ENCODE measurements at regions not wholly inside any gene's neighbourhood (a gene's known extent, or its start where the extent isn't known, plus 50 kb on each side); places are given as distances from the start of the nearest gene placed in this dataset.

GRCh38 chr17:77708049-77708448, 250.5 kb upstream of the TNRC6C start:
- WGBS (ENCODE audit: insufficient coverage), result 100% methylated on average over 1 of the region's 4 CpGs

GRCh38 chr17:77708936-77709335, 249.6 kb upstream of the TNRC6C start:
- POLR2A ChIA-PET, result no interaction called here
- DNase-seq (peak in 1 of 35 experiments; percentile 19), ATAC-seq (replicated peaks in 1 of 4) (no peak)
- WGBS (ENCODE audit: insufficient coverage), result 93% methylated on average over 6 of the region's 8 CpGs
- no peaks in the 10 kb centered on the region for H3K4me1 ChIP-seq (ENCODE audit: control insufficient read depth in 1 of 2, extremely low read depth in 1 of 2, insufficient read depth in 2 of 2, low read length in 2 of 2)
- no peak overlapping the region for H3K4me3 ChIP-seq (ENCODE audit: control insufficient read depth in 1 of 2, extremely low read depth in 1 of 2, low read length in 1 of 2)
- H3K27ac ChIP-seq (ENCODE audit: low read length), result no peak overlapping the region
- Mint-ChIP-seq H3K36me3 (peaks cover 6% of the 10 kb centered on the region), H3K27ac (no peak overlapping the region), H3K4me3 (no peak overlapping the region), H3K9me3 (peaks cover 4 to 19% (median 14%) of the 10 kb centered on the region in 3 donors), H3K4me1 (no peaks in the 10 kb centered on the region), H3K27me3 (peaks cover 0 to 4% of the 10 kb centered on the region in 2 donors)
- H3K36me3 ChIP-seq (ENCODE audit: control insufficient read depth in 2 of 2, extremely low read depth in 1 of 2, insufficient read depth in 1 of 2, low read length in 1 of 2), result peaks cover 0 to 5% of the 10 kb centered on the region in 2 donors
- CTCF ChIA-PET, result no interaction called here
- H3K27me3 ChIP-seq (replicated peaks in 1 of 2; ENCODE audit: control insufficient read depth in 2 of 2, extremely low read depth in 1 of 2, insufficient read depth in 2 of 2, low read length in 1 of 2), result peaks cover 0 to 10% of the 10 kb centered on the region in 2 experiments
- H3K9me3 ChIP-seq, result peaks cover 8% of the 10 kb centered on the region

More at GRCh38 chr17:77708049-77708448, 250.5 kb upstream of the TNRC6C start:
- Histone ChIP-seq H3K4me1 (ENCODE audit: control insufficient read depth in 1 of 2, extremely low read depth in 1 of 2, insufficient read depth in 2 of 2, low read length in 2 of 2) (no peaks in the 10 kb centered on the region), H3K36me3 (ENCODE audit: control insufficient read depth in 2 of 2, extremely low read depth in 1 of 2, insufficient read depth in 1 of 2, low read length in 1 of 2) (peaks cover 0 to 5% of the 10 kb centered on the region in 2 donors), H3K27ac (ENCODE audit: low read length) (no peak overlapping the region), H3K27me3 (replicated peaks in 1 of 2; ENCODE audit: control insufficient read depth in 2 of 2, extremely low read depth in 1 of 2, insufficient read depth in 2 of 2, low read length in 1 of 2) (peaks cover 0 to 10% of the 10 kb centered on the region in 2 experiments), H3K4me3 (ENCODE audit: control insufficient read depth in 1 of 2, extremely low read depth in 1 of 2, low read length in 1 of 2) (no peak overlapping the region), H3K9me3 (peaks cover 8% of the 10 kb centered on the region)
- Mint-ChIP-seq H3K36me3 (peaks cover 9% of the 10 kb centered on the region), H3K9me3 (peaks cover 4 to 22% (median 19%) of the 10 kb centered on the region in 3 donors), H3K4me1 (no peaks in the 10 kb centered on the region), H3K27ac (no peak overlapping the region), H3K27me3 (peaks cover 0 to 4% of the 10 kb centered on the region in 2 donors), H3K4me3 (no peak overlapping the region)
- POLR2A ChIA-PET, result no interaction called here
- no peak for ATAC-seq (replicated peaks in 1 of 4)
- CTCF ChIA-PET, result no interaction called here
- no peak for DNase-seq

- no peak overlapping the region for H3K27ac ChIP-seq (ENCODE audit: low read length)
- H3K4me1 ChIP-seq (ENCODE audit: control insufficient read depth in 1 of 2, extremely low read depth in 1 of 2, insufficient read depth in 2 of 2, low read length in 2 of 2), result no peaks in the 10 kb centered on the region
- H3K9me3 ChIP-seq, result peaks cover 5% of the 10 kb centered on the region
- ATAC-seq (replicated peaks in 1 of 4), result no peak
- DNase-seq, result no peak
- WGBS (ENCODE audit: insufficient coverage), result 75% methylated on average over 5 of the region's 5 CpGs
- Mint-ChIP-seq H3K9me3 (peaks cover 4 to 22% (median 10%) of the 10 kb centered on the region in 3 donors), H3K4me3 (no peak overlapping the region), H3K27ac (no peak overlapping the region), H3K36me3 (peaks cover 5% of the 10 kb centered on the region), H3K27me3 (peaks cover 0 to 4% of the 10 kb centered on the region in 2 donors), H3K4me1 (no peaks in the 10 kb centered on the region)
- no peak overlapping the region for H3K4me3 ChIP-seq (ENCODE audit: control insufficient read depth in 1 of 2, extremely low read depth in 1 of 2, low read length in 1 of 2)
- POLR2A ChIA-PET, result interaction anchor here in 1 of 2 donors (0.5 kb wide), 1 partner anchor 606 kb away, joined by 3 read pairs; no protein-coding TSS in a partner anchor
- peaks cover 0 to 3% of the 10 kb centered on the region in 2 donors for H3K36me3 ChIP-seq (ENCODE audit: control insufficient read depth in 2 of 2, extremely low read depth in 1 of 2, insufficient read depth in 1 of 2, low read length in 1 of 2)
- peaks cover 0 to 7% of the 10 kb centered on the region in 2 experiments for H3K27me3 ChIP-seq (replicated peaks in 1 of 2; ENCODE audit: control insufficient read depth in 2 of 2, extremely low read depth in 1 of 2, insufficient read depth in 2 of 2, low read length in 1 of 2)
- CTCF ChIA-PET, result no interaction called here
These were observed 248.9 kb upstream of the TNRC6C start for GRCh38 chr17:77709594-77709993.

- H3K4me1 Mint-ChIP-seq, result no peaks in the 10 kb centered on the region
- H3K27me3 Mint-ChIP-seq, result peaks cover 0 to 2% of the 10 kb centered on the region in 2 donors
- H3K36me3 ChIP-seq (ENCODE audit: control insufficient read depth in 2 of 2, extremely low read depth in 1 of 2, insufficient read depth in 1 of 2, low read length in 1 of 2), result no peaks in the 10 kb centered on the region
- DNase-seq (no peak), ATAC-seq (replicated peaks in 1 of 4) (no peak)
- H3K27me3 ChIP-seq (replicated peaks in 1 of 2; ENCODE audit: control insufficient read depth in 2 of 2, extremely low read depth in 1 of 2, insufficient read depth in 2 of 2, low read length in 1 of 2), result peaks cover 0 to 5% of the 10 kb centered on the region in 2 experiments
- no peaks in the 10 kb centered on the region for H3K4me1 ChIP-seq (ENCODE audit: control insufficient read depth in 1 of 2, extremely low read depth in 1 of 2, insufficient read depth in 2 of 2, low read length in 2 of 2)
- H3K9me3 ChIP-seq, result no peaks in the 10 kb centered on the region
- no peaks in the 10 kb centered on the region for H3K36me3 Mint-ChIP-seq
- no peak overlapping the region for H3K4me3 Mint-ChIP-seq
- POLR2A ChIA-PET, result no interaction called here
- no peak overlapping the region for H3K4me3 ChIP-seq (ENCODE audit: control insufficient read depth in 1 of 2, extremely low read depth in 1 of 2, low read length in 1 of 2)
- H3K9me3 Mint-ChIP-seq, result peaks cover 0 to 20% (median 3%) of the 10 kb centered on the region in 3 donors
- CTCF ChIA-PET, result interaction anchor here in 1 of 2 donors (0.7 kb wide), 1 partner anchor 301 kb away, joined by 4 read pairs; no protein-coding TSS in a partner anchor
- no peak overlapping the region for H3K27ac Mint-ChIP-seq
- H3K27ac ChIP-seq (ENCODE audit: low read length), result no peak overlapping the region
These were observed 245.9 kb upstream of the TNRC6C start for GRCh38 chr17:77712578-77712977.

DNA sequence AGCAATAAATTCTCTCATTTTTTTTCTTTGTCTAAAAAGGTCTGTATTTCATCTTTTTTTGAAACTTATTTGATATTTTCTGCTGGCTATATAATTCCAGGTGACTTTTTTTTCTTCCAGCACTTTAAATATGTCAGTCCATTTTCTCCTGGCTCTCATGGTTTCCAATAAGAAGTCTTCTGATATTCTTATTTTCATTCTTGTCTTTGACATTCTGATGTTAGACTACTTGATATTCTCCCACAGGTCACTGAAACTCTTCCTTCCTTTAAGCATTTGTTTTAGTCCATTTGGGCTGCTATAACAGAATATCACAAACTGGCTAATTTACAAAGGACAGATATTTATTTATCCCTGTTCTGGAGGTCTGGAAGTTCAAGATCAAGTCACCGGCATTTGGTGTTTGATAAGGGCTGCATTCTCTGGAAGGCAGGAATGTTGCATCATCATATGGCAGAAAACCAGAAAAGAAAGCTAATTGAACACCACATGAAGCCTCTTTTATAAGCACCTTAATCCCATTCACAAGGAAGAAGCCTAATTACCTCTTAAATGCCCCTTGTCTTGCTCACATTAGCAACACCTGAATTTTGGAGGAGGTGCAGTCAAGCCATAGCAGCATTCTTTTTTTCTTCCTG, 242.1 kb upstream of the TNRC6C start:
- Histone ChIP-seq H3K27me3 (replicated peaks in 1 of 2; ENCODE audit: control insufficient read depth in 2 of 2, extremely low read depth in 1 of 2, insufficient read depth in 2 of 2, low read length in 1 of 2) (peaks cover 0 to 3% of the 10 kb centered on the region in 2 experiments), H3K4me3 (ENCODE audit: control insufficient read depth in 1 of 2, extremely low read depth in 1 of 2, low read length in 1 of 2) (no peak overlapping the region), H3K27ac (ENCODE audit: low read length) (no peak overlapping the region), H3K4me1 (ENCODE audit: control insufficient read depth in 1 of 2, extremely low read depth in 1 of 2, insufficient read depth in 2 of 2, low read length in 2 of 2) (no peaks in the 10 kb centered on the region), H3K9me3 (no peaks in the 10 kb centered on the region), H3K36me3 (ENCODE audit: control insufficient read depth in 2 of 2, extremely low read depth in 1 of 2, insufficient read depth in 1 of 2, low read length in 1 of 2) (no peaks in the 10 kb centered on the region)
- Mint-ChIP-seq H3K36me3 (no peaks in the 10 kb centered on the region), H3K4me1 (no peaks in the 10 kb centered on the region), H3K9me3 (peaks cover 0 to 20% (median 3%) of the 10 kb centered on the region in 3 donors), H3K27me3 (peaks cover 2 to 7% of the 10 kb centered on the region in 2 donors), H3K4me3 (no peak overlapping the region), H3K27ac (no peak overlapping the region)
- ChIA-PET POLR2A (no interaction called here), CTCF (no interaction called here)
- no peak for ATAC-seq (replicated peaks in 1 of 4)
- no peak for DNase-seq
- no CpG with 5 or more reads among the region's 1 CpG for WGBS (ENCODE audit: insufficient coverage)

- H3K36me3 ChIP-seq (ENCODE audit: control insufficient read depth in 2 of 2, extremely low read depth in 1 of 2, insufficient read depth in 1 of 2, low read length in 1 of 2), result no peaks in the 10 kb centered on the region
- Mint-ChIP-seq H3K9me3 (peaks cover 0 to 16% (median 0%) of the 10 kb centered on the region in 3 donors), H3K36me3 (no peaks in the 10 kb centered on the region), H3K27ac (no peak overlapping the region), H3K4me3 (no peak overlapping the region), H3K4me1 (no peaks in the 10 kb centered on the region), H3K27me3 (peaks cover 2 to 7% of the 10 kb centered on the region in 2 donors)
- POLR2A ChIA-PET, result no interaction called here
- H3K27ac ChIP-seq (ENCODE audit: low read length), result no peak overlapping the region
- DNase-seq, result no peak
- WGBS (ENCODE audit: insufficient coverage), result 100% methylated on average over 6 of the region's 11 CpGs
- no peak for ATAC-seq (replicated peaks in 1 of 4)
- H3K4me3 ChIP-seq (ENCODE audit: control insufficient read depth in 1 of 2, extremely low read depth in 1 of 2, low read length in 1 of 2), result no peak overlapping the region
- H3K9me3 ChIP-seq, result no peaks in the 10 kb centered on the region
- H3K27me3 ChIP-seq (replicated peaks in 1 of 2; ENCODE audit: control insufficient read depth in 2 of 2, extremely low read depth in 1 of 2, insufficient read depth in 2 of 2, low read length in 1 of 2), result peaks cover 0 to 3% of the 10 kb centered on the region in 2 experiments
- CTCF ChIA-PET, result no interaction called here
- no peaks in the 10 kb centered on the region for H3K4me1 ChIP-seq (ENCODE audit: control insufficient read depth in 1 of 2, extremely low read depth in 1 of 2, insufficient read depth in 2 of 2, low read length in 2 of 2)
These were observed 240.4 kb upstream of the TNRC6C start for GRCh38 chr17:77717941-77718668.
